ENCODE measurements at regions not wholly inside any gene's neighbourhood (a gene's known extent, or its start where the extent isn't known, plus 50 kb on each side); places are given as distances from the start of the nearest gene placed in this dataset.

- H3K9ac ChIP-seq (ENCODE audit: low read depth, low read length) = no peak overlapping the region
- H3K27ac ChIP-seq (ENCODE audit: low read length) = no peak overlapping the region
- H3K4me3 ChIP-seq (ENCODE audit: low read length) = no peak overlapping the region
- no peaks in the 10 kb centered on the region for H3K36me3 ChIP-seq (ENCODE audit: insufficient read depth, low read depth, low read length)
- no peaks in the 10 kb centered on the region for H3K27me3 ChIP-seq (ENCODE audit: insufficient read depth, low read length)
- no peaks in the 10 kb centered on the region for H3K9me3 ChIP-seq (ENCODE audit: insufficient read depth, low read depth, low read length)
- no peaks in the 10 kb centered on the region for H3K4me1 ChIP-seq (ENCODE audit: insufficient read depth, low read length)
These were observed 737.8 kb upstream of the HS6ST1 start for GRCh38 chr2:129056309-129056958.

GRCh38 chr2:129056959-129057317 is 738.3 kb upstream of the HS6ST1 start:
- Histone ChIP-seq H3K27ac (ENCODE audit: low read length) (no peak overlapping the region), H3K36me3 (ENCODE audit: insufficient read depth, low read depth, low read length) (no peaks in the 10 kb centered on the region), H3K27me3 (ENCODE audit: insufficient read depth, low read length) (no peaks in the 10 kb centered on the region), H3K9me3 (ENCODE audit: insufficient read depth, low read depth, low read length) (no peaks in the 10 kb centered on the region), H3K4me1 (ENCODE audit: insufficient read depth, low read length) (no peaks in the 10 kb centered on the region), H3K9ac (ENCODE audit: low read depth, low read length) (no peak overlapping the region), H3K4me3 (ENCODE audit: low read length) (no peak overlapping the region)

GRCh38 chr2:129058981-129059380 is 740.3 kb upstream of the HS6ST1 start:
- Histone ChIP-seq H3K27ac (ENCODE audit: low read length) (no peak overlapping the region), H3K27me3 (ENCODE audit: insufficient read depth, low read length) (no peaks in the 10 kb centered on the region), H3K9me3 (ENCODE audit: insufficient read depth, low read depth, low read length) (no peaks in the 10 kb centered on the region), H3K36me3 (ENCODE audit: insufficient read depth, low read depth, low read length) (no peaks in the 10 kb centered on the region), H3K4me3 (ENCODE audit: low read length) (no peak overlapping the region), H3K4me1 (ENCODE audit: insufficient read depth, low read length) (no peaks in the 10 kb centered on the region), H3K9ac (ENCODE audit: low read depth, low read length) (no peak overlapping the region)

GRCh38 chr2:129059476-129059875 is 740.8 kb upstream of the HS6ST1 start:
- Histone ChIP-seq H3K9me3 (ENCODE audit: insufficient read depth, low read depth, low read length) (no peaks in the 10 kb centered on the region), H3K4me3 (ENCODE audit: low read length) (no peak overlapping the region), H3K36me3 (ENCODE audit: insufficient read depth, low read depth, low read length) (no peaks in the 10 kb centered on the region), H3K9ac (ENCODE audit: low read depth, low read length) (no peak overlapping the region), H3K4me1 (ENCODE audit: insufficient read depth, low read length) (no peaks in the 10 kb centered on the region), H3K27me3 (ENCODE audit: insufficient read depth, low read length) (no peaks in the 10 kb centered on the region), H3K27ac (ENCODE audit: low read length) (no peak overlapping the region)

- Histone ChIP-seq H3K4me3 (ENCODE audit: low read length) (no peak overlapping the region), H3K27me3 (ENCODE audit: insufficient read depth, low read length) (no peaks in the 10 kb centered on the region), H3K27ac (ENCODE audit: low read length) (no peak overlapping the region), H3K4me1 (ENCODE audit: insufficient read depth, low read length) (no peaks in the 10 kb centered on the region), H3K36me3 (ENCODE audit: insufficient read depth, low read depth, low read length) (no peaks in the 10 kb centered on the region), H3K9me3 (ENCODE audit: insufficient read depth, low read depth, low read length) (no peaks in the 10 kb centered on the region), H3K9ac (ENCODE audit: low read depth, low read length) (no peak overlapping the region)
These were observed 742.6 kb upstream of the HS6ST1 start for GRCh38 chr2:129061069-129061768.

- Histone ChIP-seq H3K27ac (ENCODE audit: low read length) (no peak overlapping the region), H3K4me3 (ENCODE audit: low read length) (no peak overlapping the region), H3K27me3 (ENCODE audit: insufficient read depth, low read length) (no peaks in the 10 kb centered on the region), H3K9me3 (ENCODE audit: insufficient read depth, low read depth, low read length) (no peaks in the 10 kb centered on the region), H3K36me3 (ENCODE audit: insufficient read depth, low read depth, low read length) (no peaks in the 10 kb centered on the region), H3K4me1 (ENCODE audit: insufficient read depth, low read length) (no peaks in the 10 kb centered on the region), H3K9ac (ENCODE audit: low read depth, low read length) (no peak overlapping the region)
These were observed 743.1 kb upstream of the HS6ST1 start for GRCh38 chr2:129061769-129062121.

GRCh38 chr2:129062146-129062912 is 743.7 kb upstream of the HS6ST1 start:
- Histone ChIP-seq H3K4me1 (ENCODE audit: insufficient read depth, low read length) (no peaks in the 10 kb centered on the region), H3K9ac (ENCODE audit: low read depth, low read length) (no peak overlapping the region), H3K4me3 (ENCODE audit: low read length) (no peak overlapping the region), H3K27me3 (ENCODE audit: insufficient read depth, low read length) (no peaks in the 10 kb centered on the region), H3K27ac (ENCODE audit: low read length) (no peak overlapping the region), H3K36me3 (ENCODE audit: insufficient read depth, low read depth, low read length) (no peaks in the 10 kb centered on the region), H3K9me3 (ENCODE audit: insufficient read depth, low read depth, low read length) (no peaks in the 10 kb centered on the region)

GRCh38 chr2:129067070-129067469 is 748.4 kb upstream of the HS6ST1 start:
- Histone ChIP-seq H3K27ac (ENCODE audit: low read length) (no peak overlapping the region), H3K4me3 (ENCODE audit: low read length) (no peak overlapping the region)

GRCh38 chr2:129067953-129068352 is 749.3 kb upstream of the HS6ST1 start:
- Histone ChIP-seq H3K9ac (ENCODE audit: low read depth, low read length) (no peak overlapping the region), H3K4me1 (ENCODE audit: insufficient read depth, low read length) (no peaks in the 10 kb centered on the region), H3K9me3 (ENCODE audit: insufficient read depth, low read depth, low read length) (no peaks in the 10 kb centered on the region), H3K36me3 (ENCODE audit: insufficient read depth, low read depth, low read length) (no peaks in the 10 kb centered on the region), H3K27ac (ENCODE audit: low read length) (no peak overlapping the region), H3K4me3 (ENCODE audit: low read length) (no peak overlapping the region), H3K27me3 (ENCODE audit: insufficient read depth, low read length) (no peaks in the 10 kb centered on the region)

More at GRCh38 chr2:129067070-129067469, 748.4 kb upstream of the HS6ST1 start:
- no peaks in the 10 kb centered on the region for H3K27me3 ChIP-seq (ENCODE audit: insufficient read depth, low read length)
- H3K9ac ChIP-seq (ENCODE audit: low read depth, low read length) = no peak overlapping the region
- no peaks in the 10 kb centered on the region for H3K36me3 ChIP-seq (ENCODE audit: insufficient read depth, low read depth, low read length)
- no peaks in the 10 kb centered on the region for H3K9me3 ChIP-seq (ENCODE audit: insufficient read depth, low read depth, low read length)
- no peaks in the 10 kb centered on the region for H3K4me1 ChIP-seq (ENCODE audit: insufficient read depth, low read length)

- Histone ChIP-seq H3K4me1 (ENCODE audit: insufficient read depth, low read length) (no peaks in the 10 kb centered on the region), H3K36me3 (ENCODE audit: insufficient read depth, low read depth, low read length) (no peaks in the 10 kb centered on the region), H3K4me3 (ENCODE audit: low read length) (no peak overlapping the region), H3K27me3 (ENCODE audit: insufficient read depth, low read length) (no peaks in the 10 kb centered on the region), H3K27ac (ENCODE audit: low read length) (no peak overlapping the region), H3K9ac (ENCODE audit: low read depth, low read length) (no peak overlapping the region), H3K9me3 (ENCODE audit: insufficient read depth, low read depth, low read length) (no peaks in the 10 kb centered on the region)
These were observed 749.9 kb upstream of the HS6ST1 start for GRCh38 chr2:129068543-129068942.

GRCh38 chr2:129069875-129070594 is 751.4 kb upstream of the HS6ST1 start:
- Histone ChIP-seq H3K27me3 (ENCODE audit: insufficient read depth, low read length) (no peaks in the 10 kb centered on the region), H3K9ac (ENCODE audit: low read depth, low read length) (no peak overlapping the region)

More at GRCh38 chr2:129069875-129070594, 751.4 kb upstream of the HS6ST1 start:
- Histone ChIP-seq H3K4me1 (ENCODE audit: insufficient read depth, low read length) (no peaks in the 10 kb centered on the region), H3K9me3 (ENCODE audit: insufficient read depth, low read depth, low read length) (no peaks in the 10 kb centered on the region), H3K4me3 (ENCODE audit: low read length) (no peak overlapping the region), H3K36me3 (ENCODE audit: insufficient read depth, low read depth, low read length) (no peaks in the 10 kb centered on the region), H3K27ac (ENCODE audit: low read length) (no peak overlapping the region)
